ENCODE measurements at regions not wholly inside any gene's neighbourhood (a gene's known extent, or its start where the extent isn't known, plus 50 kb on each side); places are given as distances from the start of the nearest gene placed in this dataset.

DNA sequence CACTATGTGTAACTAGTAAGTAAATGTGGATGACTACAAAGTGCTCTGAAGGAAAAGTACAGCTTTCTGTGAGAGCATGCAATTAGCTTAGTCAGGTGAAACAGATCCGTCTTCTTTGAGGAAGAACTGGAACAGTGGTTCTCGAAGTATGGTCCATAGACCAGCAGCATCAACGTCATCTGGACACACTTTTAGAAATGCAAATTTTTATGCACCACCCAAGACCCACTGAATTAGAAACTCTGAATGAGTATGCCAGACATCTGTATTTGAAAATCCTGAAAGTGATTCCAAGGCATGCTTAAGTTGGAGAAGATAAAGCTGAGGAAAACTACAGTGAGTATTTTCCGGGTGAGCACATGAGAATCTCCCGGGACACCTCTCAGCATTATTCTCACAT, 130.7 kb upstream of the SPHKAP start:
- in situ Hi-C loops (cut with MboI; ENCODE audit: low sequenced_read_pairs), result no loop called here
- Histone ChIP-seq H3K4me3 (no peak overlapping the region), H3K27me3 (ENCODE audit: low read depth) (no peaks in the 10 kb centered on the region), H3K9me3 (no peaks in the 10 kb centered on the region), H3K36me3 (replicated peaks) (no peaks in the 10 kb centered on the region), H3K4me1 (no peaks in the 10 kb centered on the region)
- DNase-seq (ENCODE audit: low spot score in 2 of 2), result no peak

DNA sequence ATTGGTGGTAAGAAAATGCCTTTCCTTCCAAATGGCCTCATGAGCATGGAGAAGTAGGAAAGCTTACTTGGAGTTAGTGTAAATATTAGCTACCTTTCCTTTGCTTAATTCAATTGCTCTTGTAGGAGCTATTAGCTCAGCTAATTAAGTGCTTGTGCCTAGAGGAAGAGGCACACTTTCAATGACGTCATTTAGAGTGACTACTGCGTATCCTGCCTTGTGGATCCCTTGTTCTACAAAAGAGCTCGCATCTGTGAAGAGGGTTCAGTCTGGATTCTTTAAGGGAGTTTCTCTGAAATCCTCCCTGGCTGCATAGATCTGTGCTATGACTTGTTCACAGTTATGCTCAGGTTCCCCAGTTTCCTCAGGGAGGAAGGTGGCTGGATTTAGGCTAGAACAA, 122.5 kb upstream of the SPHKAP start:
- Histone ChIP-seq H3K27me3 (ENCODE audit: low read depth) (no peaks in the 10 kb centered on the region), H3K36me3 (replicated peaks) (no peaks in the 10 kb centered on the region), H3K9me3 (no peaks in the 10 kb centered on the region), H3K4me1 (no peaks in the 10 kb centered on the region), H3K4me3 (no peak overlapping the region)
- in situ Hi-C loops (cut with MboI; ENCODE audit: low sequenced_read_pairs), result no loop called here
- DNase-seq (ENCODE audit: low spot score in 2 of 2), result no peak

DNA sequence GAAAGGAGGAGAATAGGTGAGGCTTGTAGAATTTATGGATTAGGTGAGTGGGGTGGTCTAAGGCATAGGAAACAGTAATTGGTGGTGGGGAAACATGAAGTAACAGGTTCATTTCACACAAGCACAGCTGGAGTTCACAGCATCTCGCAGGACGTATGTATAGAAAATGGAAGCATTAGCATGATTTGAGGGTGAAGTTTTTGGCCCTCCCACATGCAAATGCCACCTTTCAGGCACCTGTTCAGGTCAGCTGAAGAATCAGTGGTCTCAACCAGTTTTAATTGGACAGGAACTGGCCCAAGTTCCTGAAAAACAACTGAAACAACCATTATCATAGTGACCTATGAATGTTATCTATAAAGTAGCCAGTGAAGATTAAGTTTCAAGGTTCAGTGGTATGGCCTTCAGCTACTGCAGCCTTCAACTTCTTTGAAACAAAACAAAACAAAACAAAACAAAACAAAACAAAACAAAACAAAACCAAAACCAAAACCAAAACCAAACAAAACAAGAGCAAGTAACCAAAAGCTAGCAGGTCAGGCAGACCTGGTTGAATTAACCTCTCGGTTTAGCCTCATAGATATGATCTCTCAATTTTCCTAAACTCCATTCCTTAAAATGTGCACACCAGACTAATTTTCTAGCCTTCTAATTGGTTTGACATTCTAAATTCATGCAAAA, 102.1 kb upstream of the SPHKAP start:
- no peaks in the 10 kb centered on the region for H3K4me1 ChIP-seq
- no peak for DNase-seq (ENCODE audit: low spot score in 2 of 2)
- H3K27me3 ChIP-seq (ENCODE audit: low read depth), result no peaks in the 10 kb centered on the region
- H3K36me3 ChIP-seq (replicated peaks), result no peaks in the 10 kb centered on the region
- no peak overlapping the region for H3K4me3 ChIP-seq
- H3K9me3 ChIP-seq, result no peaks in the 10 kb centered on the region
- in situ Hi-C loops (cut with MboI; ENCODE audit: low sequenced_read_pairs), result no loop called here

DNA sequence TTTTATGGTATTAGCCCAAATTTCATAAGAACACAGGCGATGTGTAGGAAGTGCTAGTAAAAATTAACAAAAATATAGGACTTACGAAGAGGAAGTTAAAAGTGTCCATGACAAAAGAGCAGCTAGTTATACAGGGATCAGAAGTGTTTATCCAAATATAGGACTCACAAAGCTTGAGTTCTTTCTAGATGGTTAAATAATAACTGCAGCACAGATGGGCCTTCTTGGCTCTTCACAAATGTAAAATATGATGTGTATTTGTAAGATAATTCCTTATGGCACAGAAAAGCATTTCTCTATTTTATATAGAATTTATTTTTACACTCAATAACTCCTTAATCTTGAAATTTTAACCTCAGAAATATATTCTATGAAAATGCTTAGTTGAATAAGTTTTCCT, 100.9 kb upstream of the SPHKAP start:
- DNase-seq (ENCODE audit: low spot score in 2 of 2), result no peak
- no peaks in the 10 kb centered on the region for H3K27me3 ChIP-seq (ENCODE audit: low read depth)
- in situ Hi-C loops (cut with MboI; ENCODE audit: low sequenced_read_pairs), result no loop called here
- H3K36me3 ChIP-seq (replicated peaks), result no peaks in the 10 kb centered on the region
- no peak overlapping the region for H3K4me3 ChIP-seq
- no peaks in the 10 kb centered on the region for H3K9me3 ChIP-seq
- no peaks in the 10 kb centered on the region for H3K4me1 ChIP-seq

DNA sequence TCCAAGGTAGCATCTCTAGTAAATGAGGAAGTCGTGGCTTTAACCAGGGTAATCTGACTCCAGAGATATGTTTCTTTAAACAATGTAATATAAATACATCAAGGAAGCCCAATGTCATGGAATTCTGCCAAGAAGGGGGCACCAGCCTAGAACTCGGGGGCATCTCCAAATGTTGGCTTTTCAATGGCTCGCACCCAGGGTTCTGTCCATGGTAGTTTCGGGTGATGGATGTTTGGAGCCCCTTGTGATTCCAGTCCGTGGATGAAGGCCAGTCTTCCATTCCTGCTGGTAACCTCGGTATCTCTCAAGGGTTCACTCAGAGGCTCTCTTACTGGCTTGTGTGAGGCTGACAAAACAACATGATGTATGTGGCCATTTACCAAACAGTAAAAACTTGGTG, 91.7 kb upstream of the SPHKAP start:
- Histone ChIP-seq H3K4me1 (no peaks in the 10 kb centered on the region), H3K4me3 (no peak overlapping the region), H3K36me3 (replicated peaks) (no peaks in the 10 kb centered on the region), H3K9me3 (no peaks in the 10 kb centered on the region), H3K27me3 (ENCODE audit: low read depth) (no peaks in the 10 kb centered on the region)
- in situ Hi-C loops (cut with MboI; ENCODE audit: low sequenced_read_pairs), result no loop called here
- DNase-seq (ENCODE audit: low spot score in 2 of 2), result no peak

DNA sequence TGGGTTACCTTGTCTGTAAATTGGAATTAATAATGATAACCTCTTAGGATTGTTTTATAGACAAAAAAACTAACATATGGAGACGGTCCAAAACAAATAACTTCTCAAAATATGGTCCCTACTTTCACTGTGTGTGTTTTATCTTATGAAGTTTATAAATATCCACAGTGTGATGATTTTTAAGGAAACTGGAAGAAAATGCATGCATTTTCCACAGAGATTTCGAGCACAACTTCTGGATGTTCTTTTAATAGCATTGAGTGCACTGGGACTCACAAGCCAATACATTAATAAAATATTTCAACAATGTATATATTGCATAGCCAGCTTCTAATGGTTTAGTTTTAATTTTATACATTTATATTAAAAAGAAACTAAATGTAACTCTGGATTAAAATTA, 87.9 kb upstream of the SPHKAP start:
- no peak overlapping the region for H3K4me3 ChIP-seq
- H3K9me3 ChIP-seq, result no peaks in the 10 kb centered on the region
- no peaks in the 10 kb centered on the region for H3K4me1 ChIP-seq
- no peaks in the 10 kb centered on the region for H3K36me3 ChIP-seq (replicated peaks)
- in situ Hi-C loops (cut with MboI; ENCODE audit: low sequenced_read_pairs), result no loop called here
- DNase-seq (ENCODE audit: low spot score in 2 of 2), result no peak
- H3K27me3 ChIP-seq (ENCODE audit: low read depth), result no peaks in the 10 kb centered on the region

DNA sequence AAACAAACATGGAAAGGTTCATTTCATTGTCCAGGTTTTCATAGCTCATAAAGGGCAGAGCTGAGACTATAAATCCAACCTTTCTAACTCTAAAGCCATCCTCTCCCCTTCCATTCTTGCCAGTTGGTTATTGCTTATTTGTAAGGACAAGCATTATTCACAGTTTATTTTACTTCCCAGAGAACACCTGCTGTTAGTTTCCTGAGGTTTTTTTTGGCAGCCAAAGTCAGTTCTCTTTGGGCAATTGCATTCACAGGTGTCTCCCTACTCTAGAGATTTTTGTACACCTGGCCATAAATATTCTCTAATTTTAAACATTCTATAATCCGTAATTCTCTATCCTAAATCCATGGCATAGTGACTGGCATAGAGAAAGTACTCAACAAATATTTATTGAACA, 87.3 kb upstream of the SPHKAP start:
- no peaks in the 10 kb centered on the region for H3K36me3 ChIP-seq (replicated peaks)
- in situ Hi-C loops (cut with MboI; ENCODE audit: low sequenced_read_pairs), result no loop called here
- H3K27me3 ChIP-seq (ENCODE audit: low read depth), result no peaks in the 10 kb centered on the region
- no peaks in the 10 kb centered on the region for H3K9me3 ChIP-seq
- H3K4me3 ChIP-seq, result no peak overlapping the region
- DNase-seq (ENCODE audit: low spot score in 2 of 2), result no peak
- no peaks in the 10 kb centered on the region for H3K4me1 ChIP-seq

DNA sequence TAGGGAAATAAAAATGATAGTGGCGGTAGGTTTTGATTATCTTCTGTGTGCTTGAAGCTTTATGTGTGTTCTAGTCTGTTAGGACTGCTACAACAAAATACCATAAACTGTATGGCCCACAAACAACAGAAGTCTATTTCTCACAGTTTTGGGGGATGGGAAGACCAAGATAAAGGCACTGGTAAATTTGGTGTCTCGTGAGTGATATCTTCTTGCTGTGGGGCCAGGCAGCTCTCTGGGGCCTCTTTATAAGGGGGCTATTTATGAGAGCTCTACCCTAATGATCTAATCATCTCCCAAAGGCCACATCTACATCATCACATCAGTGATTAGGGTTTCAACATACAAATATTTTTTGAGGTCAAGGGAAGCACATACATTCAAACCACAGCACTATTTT, 86.8 kb upstream of the SPHKAP start:
- Histone ChIP-seq H3K4me1 (no peaks in the 10 kb centered on the region), H3K4me3 (no peak overlapping the region), H3K36me3 (replicated peaks) (no peaks in the 10 kb centered on the region), H3K27me3 (ENCODE audit: low read depth) (no peaks in the 10 kb centered on the region), H3K9me3 (no peaks in the 10 kb centered on the region)
- in situ Hi-C loops (cut with MboI; ENCODE audit: low sequenced_read_pairs), result no loop called here
- no peak for DNase-seq (ENCODE audit: low spot score in 2 of 2)

DNA sequence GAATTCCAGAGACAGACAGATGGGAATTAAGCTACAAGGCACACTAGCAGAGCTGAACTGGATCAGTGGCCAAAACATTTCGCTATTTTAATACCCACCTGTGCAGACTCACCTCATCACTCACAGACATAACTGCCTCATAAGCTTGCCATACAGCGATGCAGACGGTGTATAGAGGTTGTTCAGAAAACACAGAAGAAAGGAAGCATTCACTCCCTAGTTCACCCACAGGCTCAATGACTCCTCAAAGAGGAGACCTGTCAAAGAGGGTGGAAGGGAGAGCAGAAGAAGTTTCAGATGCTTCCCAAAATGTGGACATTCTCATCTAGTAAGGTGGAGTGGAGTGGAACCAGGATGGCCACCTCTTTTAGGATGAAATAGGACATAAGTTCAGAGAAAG, 81.7 kb upstream of the SPHKAP start:
- in situ Hi-C loops (cut with MboI; ENCODE audit: low sequenced_read_pairs), result no loop called here
- Histone ChIP-seq H3K36me3 (replicated peaks) (no peaks in the 10 kb centered on the region), H3K9me3 (no peaks in the 10 kb centered on the region), H3K4me3 (no peak overlapping the region), H3K27me3 (ENCODE audit: low read depth) (no peaks in the 10 kb centered on the region), H3K4me1 (no peaks in the 10 kb centered on the region)
- no peak for DNase-seq (ENCODE audit: low spot score in 2 of 2)

DNA sequence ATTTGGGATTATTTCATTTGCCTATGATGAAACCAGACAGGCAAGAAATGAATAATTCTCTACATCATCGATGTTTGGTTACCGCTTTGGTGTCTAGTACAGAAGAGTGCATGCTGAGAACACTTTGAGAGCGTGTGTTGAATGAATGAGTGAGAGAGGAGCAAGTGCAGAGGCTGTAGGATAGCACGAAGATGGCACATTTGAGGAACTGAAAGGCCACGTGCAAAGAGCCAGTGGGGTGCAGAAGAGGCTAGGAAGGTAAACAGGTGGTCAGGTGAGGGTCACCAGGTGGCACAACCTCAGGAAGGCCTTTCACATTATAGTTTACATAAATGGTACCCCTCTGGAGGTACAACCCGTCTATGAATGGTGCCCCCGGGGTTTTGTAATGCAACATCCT, 80.1 kb upstream of the SPHKAP start:
- Histone ChIP-seq H3K36me3 (replicated peaks) (no peaks in the 10 kb centered on the region), H3K4me3 (no peak overlapping the region)

DNA sequence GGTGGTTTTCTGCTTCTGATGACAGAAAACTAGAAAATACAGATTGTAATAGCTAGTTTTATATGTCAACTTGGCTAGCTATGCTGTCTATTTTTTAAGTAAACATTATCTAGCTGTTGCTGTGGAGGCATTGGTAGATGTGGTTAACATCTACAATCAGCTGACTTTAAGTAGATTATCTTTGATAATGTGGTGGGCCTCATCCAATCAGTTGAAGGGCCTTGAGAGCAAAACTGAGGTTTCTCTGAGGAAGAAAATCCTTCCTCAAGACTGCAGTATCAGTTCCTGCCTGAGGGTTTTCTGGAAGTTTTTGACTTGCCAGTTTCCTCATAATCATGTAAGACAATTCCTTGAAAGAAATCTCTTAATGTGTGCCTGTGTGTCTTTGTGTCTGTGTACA, 75.9 kb upstream of the SPHKAP start:
- in situ Hi-C loops (cut with MboI; ENCODE audit: low sequenced_read_pairs), result no loop called here
- Histone ChIP-seq H3K4me3 (no peak overlapping the region), H3K4me1 (no peaks in the 10 kb centered on the region), H3K9me3 (no peaks in the 10 kb centered on the region), H3K27me3 (ENCODE audit: low read depth) (no peaks in the 10 kb centered on the region), H3K36me3 (replicated peaks) (no peaks in the 10 kb centered on the region)
- no peak for DNase-seq (ENCODE audit: low spot score in 2 of 2)

More for the DNA sequence above, 80.1 kb upstream of the SPHKAP start:
- in situ Hi-C loops (cut with MboI; ENCODE audit: low sequenced_read_pairs), result no loop called here
- H3K27me3 ChIP-seq (ENCODE audit: low read depth), result no peaks in the 10 kb centered on the region
- no peak for DNase-seq (ENCODE audit: low spot score in 2 of 2)
- no peaks in the 10 kb centered on the region for H3K4me1 ChIP-seq
- H3K9me3 ChIP-seq, result no peaks in the 10 kb centered on the region

DNA sequence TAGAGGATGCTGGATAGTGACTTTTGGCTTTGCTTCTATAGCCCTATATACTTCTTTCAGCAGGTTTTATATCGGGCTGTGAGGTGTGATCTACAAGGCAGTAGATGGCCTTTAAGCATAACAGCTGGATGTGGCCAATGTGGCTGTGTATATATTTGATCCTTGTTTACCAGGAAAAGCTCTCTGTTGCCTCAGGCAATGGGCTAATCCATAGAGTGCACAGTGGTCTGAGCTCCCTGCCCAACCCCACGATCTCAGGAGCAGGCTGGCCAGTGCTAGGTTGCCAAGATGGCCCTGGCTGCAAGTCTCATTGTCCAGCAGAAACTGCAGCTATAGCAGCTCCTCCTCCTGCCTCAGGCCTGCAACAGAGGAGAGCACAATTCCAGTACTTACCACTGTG, 72.3 kb upstream of the SPHKAP start:
- in situ Hi-C loops (cut with MboI; ENCODE audit: low sequenced_read_pairs), result no loop called here
- no peaks in the 10 kb centered on the region for H3K36me3 ChIP-seq (replicated peaks)
- H3K9me3 ChIP-seq, result no peaks in the 10 kb centered on the region
- no peak for DNase-seq (ENCODE audit: low spot score in 2 of 2)
- no peak overlapping the region for H3K4me3 ChIP-seq
- no peaks in the 10 kb centered on the region for H3K4me1 ChIP-seq
- no peaks in the 10 kb centered on the region for H3K27me3 ChIP-seq (ENCODE audit: low read depth)

DNA sequence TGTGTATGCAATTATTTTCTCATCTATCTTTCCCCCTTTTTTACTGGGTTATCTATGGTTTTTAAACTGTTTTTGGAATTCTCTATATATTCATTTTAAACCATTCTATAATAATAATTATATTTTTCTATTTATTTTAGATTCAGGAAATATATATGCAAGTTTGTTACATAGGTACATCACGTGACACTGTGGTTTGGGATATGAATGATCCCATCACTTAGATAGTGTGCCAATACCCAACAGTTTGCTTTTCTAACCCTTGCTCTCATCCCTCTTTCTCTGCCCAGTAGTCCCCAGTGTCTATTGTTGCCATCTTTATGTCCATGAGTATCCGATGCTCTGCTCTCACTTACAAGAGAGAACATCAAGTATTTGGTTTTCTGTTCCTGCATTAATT, 65.8 kb upstream of the SPHKAP start:
- no peaks in the 10 kb centered on the region for H3K36me3 ChIP-seq (replicated peaks)
- no peaks in the 10 kb centered on the region for H3K27me3 ChIP-seq (ENCODE audit: low read depth)
- H3K9me3 ChIP-seq, result no peaks in the 10 kb centered on the region
- H3K4me3 ChIP-seq, result no peak overlapping the region
- in situ Hi-C loops (cut with MboI; ENCODE audit: low sequenced_read_pairs), result no loop called here
- no peaks in the 10 kb centered on the region for H3K4me1 ChIP-seq
- no peak for DNase-seq (ENCODE audit: low spot score in 2 of 2)

DNA sequence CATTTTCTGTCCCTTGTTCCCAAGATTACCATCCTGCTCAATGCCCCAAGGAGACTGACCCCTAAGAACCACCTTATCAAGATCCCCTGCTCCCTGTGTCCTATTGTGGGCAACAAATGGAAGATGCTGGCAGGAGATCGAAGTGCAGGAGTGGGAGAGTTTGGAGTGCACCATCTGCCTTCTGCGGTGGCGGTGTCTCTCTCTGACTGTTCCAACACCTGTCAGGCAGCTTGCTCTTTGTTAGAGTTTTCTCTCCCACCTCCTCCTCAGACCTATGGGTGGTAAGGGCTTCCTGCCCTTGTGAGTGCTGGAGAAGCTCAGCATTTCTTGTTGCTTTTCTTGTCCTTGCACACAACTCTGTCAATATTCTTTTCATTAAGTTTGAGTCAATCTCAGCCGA, 64.1 kb upstream of the SPHKAP start:
- Histone ChIP-seq H3K4me3 (no peak overlapping the region), H3K36me3 (replicated peaks) (no peaks in the 10 kb centered on the region), H3K27me3 (ENCODE audit: low read depth) (no peaks in the 10 kb centered on the region), H3K9me3 (no peaks in the 10 kb centered on the region), H3K4me1 (no peaks in the 10 kb centered on the region)
- DNase-seq (ENCODE audit: low spot score in 2 of 2), result no peak
- in situ Hi-C loops (cut with MboI; ENCODE audit: low sequenced_read_pairs), result no loop called here

DNA sequence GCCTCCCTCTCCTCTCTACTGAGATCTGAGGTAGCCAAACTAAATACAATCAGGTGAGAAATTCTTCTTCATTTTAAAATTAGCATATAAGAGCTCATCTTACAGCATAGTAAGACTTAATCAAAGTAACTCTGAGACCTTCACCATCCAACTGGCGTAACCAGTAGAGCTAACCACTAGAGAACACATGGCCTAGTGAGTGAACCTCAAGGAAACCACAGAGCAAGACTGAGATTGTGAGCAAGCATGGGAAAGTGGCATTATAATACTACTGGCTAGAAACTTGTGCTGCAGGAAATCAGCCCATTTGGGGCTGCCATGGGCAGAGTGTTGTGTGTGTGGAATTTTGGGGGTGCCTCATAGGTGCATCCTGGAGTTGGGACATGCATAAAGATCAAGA, 61.1 kb upstream of the SPHKAP start:
- no peaks in the 10 kb centered on the region for H3K9me3 ChIP-seq
- no peaks in the 10 kb centered on the region for H3K27me3 ChIP-seq (ENCODE audit: low read depth)
- H3K4me1 ChIP-seq, result no peaks in the 10 kb centered on the region
- no peak overlapping the region for H3K4me3 ChIP-seq
- in situ Hi-C loops (cut with MboI; ENCODE audit: low sequenced_read_pairs), result no loop called here
- DNase-seq (ENCODE audit: low spot score in 2 of 2), result no peak
- no peaks in the 10 kb centered on the region for H3K36me3 ChIP-seq (replicated peaks)

All from HAP-1 (cell line).